GM19468 (cell line): ENCODE measurements at regions not wholly inside any gene's neighbourhood (a gene's known extent, or its start where the extent isn't known, plus 50 kb on each side); places are given as distances from the start of the nearest gene placed in this dataset.
"Not testable (repeated sequence)": the region's sequence is repeated elsewhere in the genome, so short reads cannot be mapped to it uniquely, and the experiment has no call there.

Source experiments
- ATAC-seq: cut with Tn5 transposase; IDR thresholded peaks from one replicate; pipeline ENCODE4 v1.9.1; 2021; ENCODE audit warnings: mild to moderate bottlenecking, moderate library complexity, moderate number of reproducible peaks; ENCODE audit not compliant: unreplicated experiment; ENCODE audit errors: extremely low read depth

GRCh38 chr5:176048671-176049070 is 80.6 kb upstream of the THOC3 start:
- not testable (repeated sequence) for ATAC-seq

GRCh38 chr5:176060472-176061268 is 92.6 kb upstream of the THOC3 start:
- ATAC-seq, result peak; percentile 47

GRCh38 chr5:176061269-176061622 is 93.1 kb upstream of the THOC3 start:
- not testable (repeated sequence) for ATAC-seq

GRCh38 chr5:176061660-176062059 is 93.5 kb upstream of the THOC3 start:
- not testable (repeated sequence) for ATAC-seq

- ATAC-seq, result not testable (repeated sequence)
Measured at GRCh38 chr5:176066262-176066945, 98.3 kb upstream of the THOC3 start.

- not testable (repeated sequence) for ATAC-seq
Measured at GRCh38 chr5:176067162-176067561, 99.0 kb upstream of the THOC3 start.

GRCh38 chr5:176067948-176068347 is 99.8 kb upstream of the THOC3 start:
- ATAC-seq, result not testable (repeated sequence)

- not testable (repeated sequence) for ATAC-seq
Measured at GRCh38 chr5:176073996-176074571, 106.0 kb upstream of the THOC3 start.

- ATAC-seq, result not testable (repeated sequence)
Measured at GRCh38 chr5:176083717-176084116, 115.6 kb upstream of the THOC3 start.

- ATAC-seq, result not testable (repeated sequence)
Measured at GRCh38 chr5:176103083-176103482, 135.0 kb upstream of the THOC3 start.

GRCh38 chr5:176112888-176113287 is 125.3 kb upstream of the SIMC1 start:
- ATAC-seq, result not testable (repeated sequence)

GRCh38 chr5:176113673-176114335 is 124.4 kb upstream of the SIMC1 start:
- ATAC-seq, result not testable (repeated sequence)

- ATAC-seq, result not testable (repeated sequence)
Measured at GRCh38 chr5:176114825-176115224, 123.4 kb upstream of the SIMC1 start.

- not testable (repeated sequence) for ATAC-seq
Measured at GRCh38 chr5:176117699-176118238, 120.5 kb upstream of the SIMC1 start.

GRCh38 chr5:176122361-176122760 is 115.9 kb upstream of the SIMC1 start:
- not testable (repeated sequence) for ATAC-seq

GRCh38 chr5:176124120-176124519 is 114.1 kb upstream of the SIMC1 start:
- ATAC-seq, result not testable (repeated sequence)

- ATAC-seq, result no peak
Measured at GRCh38 chr5:176131771-176132170, 106.5 kb upstream of the SIMC1 start.

- no peak for ATAC-seq
Measured at GRCh38 chr5:176132471-176133288, 105.5 kb upstream of the SIMC1 start.

GRCh38 chr5:176133289-176133870 is 104.8 kb upstream of the SIMC1 start:
- no peak for ATAC-seq
